HG03025 (cell line): ENCODE measurements at regions not wholly inside any gene's neighbourhood (a gene's known extent, or its start where the extent isn't known, plus 50 kb on each side); places are given as distances from the start of the nearest gene placed in this dataset.

Source experiments
- ATAC-seq: cut with Tn5 transposase; IDR thresholded peaks from one replicate; pipeline ENCODE4 v1.9.1; 2021; ENCODE audit warnings: mild to moderate bottlenecking, moderate library complexity; ENCODE audit not compliant: unreplicated experiment, low FRiP score

DNA sequence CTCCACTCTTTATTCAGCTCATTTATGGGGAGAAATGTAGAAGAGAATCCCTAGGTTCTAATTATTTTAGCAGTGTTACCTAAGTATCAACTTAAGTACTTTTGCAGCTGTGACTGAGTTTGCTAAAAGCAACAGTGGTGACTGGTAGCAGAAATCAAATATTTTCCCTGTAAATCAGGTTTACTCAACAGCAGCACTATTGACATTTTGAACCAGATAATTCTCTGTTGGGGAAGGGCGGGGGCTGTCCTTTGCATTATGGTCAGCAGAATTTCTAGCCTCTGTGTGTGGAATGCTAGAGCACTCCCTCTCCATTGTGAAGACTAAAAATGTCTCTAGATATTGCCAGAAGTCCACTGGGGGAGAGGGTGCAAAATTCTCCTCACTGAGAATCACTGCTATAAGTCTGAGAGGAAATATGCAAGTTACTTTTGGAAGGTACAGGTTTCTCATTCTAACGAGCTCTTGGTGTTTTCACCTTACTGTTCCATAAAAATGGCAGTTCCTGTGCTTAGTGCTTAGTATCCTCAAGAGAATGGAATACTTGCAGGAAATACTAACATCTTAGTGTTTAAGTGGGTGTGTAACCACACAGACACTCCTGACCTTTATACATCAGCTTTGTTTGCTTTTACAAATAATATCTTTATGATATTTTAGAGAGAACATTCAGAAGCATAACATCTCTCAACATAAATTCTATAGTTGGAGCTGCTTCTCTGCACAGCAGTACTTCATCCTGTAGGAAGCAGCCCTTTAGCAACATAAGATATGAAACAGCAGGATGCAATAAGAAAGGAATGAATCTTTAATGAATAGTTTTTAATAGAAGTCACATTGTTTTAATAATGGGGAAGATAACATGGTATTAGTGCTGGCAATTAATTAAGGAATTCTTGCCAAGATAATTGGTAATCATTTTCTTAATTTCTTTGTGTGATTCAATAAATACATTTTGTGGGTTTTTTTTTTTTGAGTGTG lies 246.5 kb upstream of the GOLIM4 start:
- no peak for ATAC-seq

- ATAC-seq: no peak
These were observed 245.6 kb upstream of the GOLIM4 start for GRCh38 chr3:168341192-168341815.

DNA sequence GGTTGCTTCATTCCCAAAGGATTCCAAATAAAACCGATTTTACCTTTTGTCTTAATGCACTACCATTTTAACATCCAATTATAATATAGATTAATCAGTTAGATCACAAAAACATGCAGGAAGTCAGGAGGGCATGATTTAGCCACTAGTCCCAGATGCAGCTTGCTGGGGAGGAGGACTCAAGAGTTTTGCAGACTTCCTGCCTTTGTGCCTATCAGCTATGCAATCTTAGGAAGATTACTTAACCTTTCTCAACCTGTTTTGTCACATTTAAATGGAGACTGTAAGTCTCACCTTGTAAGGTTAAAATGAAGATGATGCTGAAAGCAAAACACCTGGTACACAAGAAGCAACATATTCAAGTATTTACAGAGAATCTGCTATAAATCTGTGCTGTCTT lies 242.4 kb upstream of the GOLIM4 start:
- no peak for ATAC-seq

DNA sequence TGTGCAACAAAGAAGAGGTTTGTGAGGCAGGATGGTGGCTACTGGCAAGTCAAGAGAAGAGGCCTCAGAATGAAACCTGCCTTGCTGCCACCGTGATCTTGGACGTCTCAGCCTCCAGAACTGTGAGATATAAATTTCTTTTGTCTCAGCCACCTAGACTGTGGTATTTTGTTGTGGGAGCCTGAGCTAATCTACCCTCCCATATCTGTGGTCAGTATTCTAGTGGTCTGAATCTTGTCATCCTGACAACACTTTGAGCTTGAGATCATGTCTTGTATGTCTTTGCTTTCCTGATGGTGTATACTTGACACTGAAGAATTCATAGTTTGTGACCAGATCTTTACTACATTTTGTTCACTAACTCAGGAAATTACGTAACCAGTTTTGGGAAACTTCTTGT lies 240.6 kb upstream of the GOLIM4 start:
- ATAC-seq: no peak

DNA sequence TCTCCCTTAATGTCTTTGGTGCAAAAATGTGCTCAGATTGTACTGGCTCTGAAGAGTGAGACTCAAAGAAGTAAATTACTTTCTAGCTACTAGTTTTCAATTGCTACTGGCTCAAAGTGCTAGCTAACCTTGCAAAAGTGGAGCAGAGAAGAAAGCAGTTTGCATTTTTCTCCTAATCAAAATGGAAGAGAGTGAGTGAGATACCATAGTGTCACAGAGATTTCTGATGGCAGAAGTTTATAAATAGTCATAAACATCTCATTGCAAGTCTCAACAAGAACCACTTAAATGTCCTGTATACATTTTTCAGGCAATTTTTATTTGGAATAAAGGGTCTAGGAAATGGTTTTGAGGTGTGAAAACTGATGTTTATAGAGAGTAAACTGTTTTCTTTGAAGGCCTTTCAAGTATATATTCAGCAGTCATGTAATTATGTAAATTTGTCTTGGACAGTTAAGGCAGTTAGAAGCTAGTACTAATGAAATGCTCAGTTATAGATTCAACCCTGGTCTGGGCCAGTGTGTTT lies 237.7 kb upstream of the GOLIM4 start:
- ATAC-seq: no peak

GRCh38 chr3:168331756-168332155 lies 236.0 kb upstream of the GOLIM4 start:
- ATAC-seq: no peak

- no peak for ATAC-seq
These were observed 235.3 kb upstream of the GOLIM4 start for GRCh38 chr3:168330983-168331382.

- ATAC-seq: no peak
These were observed 232.1 kb upstream of the GOLIM4 start for GRCh38 chr3:168327856-168328255.

GRCh38 chr3:168325684-168326083 lies 230.0 kb upstream of the GOLIM4 start:
- ATAC-seq: no peak

DNA sequence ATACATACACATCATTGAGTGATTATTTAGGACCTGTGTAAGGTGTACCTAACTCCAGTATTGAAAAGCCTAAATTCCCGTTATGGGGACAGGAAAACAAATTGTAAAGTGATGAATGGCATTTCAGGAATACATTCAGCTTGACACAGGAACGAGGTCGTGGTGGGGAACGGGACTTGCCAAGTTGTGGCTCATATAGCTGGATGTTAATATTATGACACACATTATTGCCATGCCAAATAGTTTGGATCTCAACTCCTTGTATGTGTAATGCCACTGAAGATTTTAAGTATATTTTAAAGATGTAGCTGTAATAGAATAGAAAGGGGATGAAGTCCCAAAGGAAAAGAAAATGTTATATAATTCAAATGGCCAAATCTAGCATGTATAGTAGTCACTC lies 227.2 kb upstream of the GOLIM4 start:
- ATAC-seq: no peak

- no peak for ATAC-seq
These were observed 218.4 kb upstream of the GOLIM4 start for GRCh38 chr3:168314166-168314565.

GRCh38 chr3:168312984-168313383 lies 217.3 kb upstream of the GOLIM4 start:
- ATAC-seq: no peak

- no peak for ATAC-seq
These were observed 212.2 kb upstream of the GOLIM4 start for GRCh38 chr3:168307893-168308292.

- no peak for ATAC-seq
These were observed 199.3 kb upstream of the GOLIM4 start for GRCh38 chr3:168295027-168295426.

- ATAC-seq: no peak
These were observed 196.6 kb upstream of the GOLIM4 start for GRCh38 chr3:168292296-168292695.

DNA sequence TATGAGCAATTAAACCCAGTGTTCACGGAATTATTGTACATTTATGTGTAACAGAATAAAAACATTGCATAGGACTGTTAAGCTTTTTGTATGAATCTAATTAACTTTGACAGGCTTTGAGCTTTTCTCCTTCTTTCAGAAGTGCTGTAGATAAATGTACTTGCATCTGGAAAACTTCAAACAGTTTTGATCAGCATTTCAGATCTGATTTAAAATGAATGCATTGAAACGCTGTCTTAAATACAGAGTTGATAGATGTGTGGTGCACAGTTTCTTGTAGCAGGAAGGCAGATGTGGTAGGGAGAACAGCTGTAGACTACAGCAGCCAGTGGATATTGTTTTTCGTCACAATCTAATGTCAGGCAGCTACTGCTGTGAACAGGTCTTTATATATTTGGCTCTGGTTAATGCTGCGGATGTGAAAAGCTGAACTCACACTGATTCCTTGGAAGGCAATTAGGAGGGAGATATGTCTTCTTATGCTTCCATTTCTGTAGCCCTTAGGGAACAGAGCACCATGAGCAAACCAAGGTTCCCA lies 193.8 kb upstream of the GOLIM4 start:
- ATAC-seq: no peak

DNA sequence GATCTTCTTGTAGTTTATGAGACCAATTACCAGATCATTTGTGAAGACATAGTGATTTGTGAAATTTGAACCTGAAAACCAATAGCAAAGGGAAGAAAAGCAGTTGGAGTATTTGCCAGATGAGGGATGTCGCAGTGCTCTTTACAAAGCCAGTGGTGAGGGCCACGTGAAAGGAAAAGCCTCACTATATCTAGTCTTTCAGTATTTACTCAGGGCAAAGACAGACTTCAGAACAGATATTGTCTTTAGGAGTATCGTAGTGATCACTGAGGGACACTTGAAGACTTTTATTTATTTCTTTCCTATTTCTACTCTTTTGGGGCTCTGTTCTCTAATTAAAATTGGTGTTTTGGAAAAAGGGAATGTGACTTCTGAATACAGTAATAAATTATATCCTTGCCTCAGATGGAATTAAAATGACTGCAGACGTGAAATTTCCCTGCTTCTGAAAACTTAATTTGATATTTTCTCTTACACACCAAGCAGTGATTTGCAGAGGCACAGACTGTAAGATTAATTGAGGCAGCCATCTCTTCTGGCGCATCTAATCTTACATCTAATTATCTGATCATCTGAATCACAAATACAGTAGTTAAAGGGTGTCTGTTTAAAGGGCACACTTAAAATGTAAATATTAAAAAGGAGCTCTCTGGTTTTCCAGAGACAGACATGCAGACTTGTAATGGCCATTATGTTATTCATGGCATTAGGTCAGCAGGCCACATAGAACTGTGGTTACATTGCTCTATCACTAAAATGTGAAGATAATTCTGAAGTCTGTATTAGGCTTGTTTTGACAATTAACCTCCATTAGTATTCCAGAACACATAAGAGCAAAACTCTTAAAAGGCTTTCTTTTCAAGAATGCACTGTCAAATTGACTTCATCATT lies 193.0 kb upstream of the GOLIM4 start:
- no peak for ATAC-seq

DNA sequence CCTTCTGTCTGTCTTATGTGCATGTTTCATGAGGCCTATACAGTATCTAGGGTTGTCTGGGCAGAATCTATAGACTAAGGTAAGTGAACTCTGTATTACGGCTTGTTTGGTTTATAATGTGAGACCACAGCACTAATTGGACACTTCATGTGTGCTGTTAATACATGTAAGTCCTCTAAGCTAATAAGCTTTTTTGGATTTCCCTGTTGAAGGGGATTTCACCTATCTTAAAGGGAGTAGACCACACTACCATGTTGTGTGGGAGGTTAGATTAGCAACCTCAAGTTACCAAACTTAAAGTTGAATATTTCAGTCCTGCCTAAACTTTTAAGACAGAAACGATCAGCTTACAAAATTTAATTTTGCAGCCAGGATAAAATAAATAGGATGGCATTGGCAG lies 189.8 kb upstream of the GOLIM4 start:
- peak; percentile 55 for ATAC-seq

- no peak for ATAC-seq
These were observed 189.0 kb upstream of the GOLIM4 start for GRCh38 chr3:168284728-168285127.

- no peak for ATAC-seq
These were observed 179.9 kb upstream of the GOLIM4 start for GRCh38 chr3:168275662-168276061.
